IPS-NIHi11 (cell line): ENCODE measurements at regions not wholly inside any gene's neighbourhood (a gene's known extent, or its start where the extent isn't known, plus 50 kb on each side); places are given as distances from the start of the nearest gene placed in this dataset.
A peak's percentile ranks its signal among the peaks of the same experiment; 100 is the strongest.

Source experiments
- DNase-seq: peaks from one replicate; pipeline ENCODE4 v3.0.0; 2012; ENCODE audit warnings: mixed read lengths, low spot score

DNA sequence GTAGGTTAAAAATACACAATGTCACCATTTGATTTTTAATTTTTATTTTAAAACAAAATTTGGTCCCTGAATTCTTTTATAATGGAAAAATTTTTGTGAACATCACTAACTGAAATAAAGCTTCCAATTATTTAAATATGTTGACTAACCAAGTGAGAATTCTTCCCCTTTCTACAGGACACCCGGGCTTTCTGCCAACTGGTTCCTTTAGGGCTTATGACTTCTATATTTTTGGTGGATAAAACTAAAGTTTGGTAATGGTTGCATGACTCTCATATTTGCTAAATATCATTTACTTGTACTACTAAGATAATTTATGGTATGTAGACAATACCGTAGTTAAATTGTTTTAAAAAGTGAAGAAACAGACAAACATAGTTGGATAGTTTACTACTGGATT, 291.0 kb upstream of the DOK6 start:
- DNase-seq = no peak

DNA sequence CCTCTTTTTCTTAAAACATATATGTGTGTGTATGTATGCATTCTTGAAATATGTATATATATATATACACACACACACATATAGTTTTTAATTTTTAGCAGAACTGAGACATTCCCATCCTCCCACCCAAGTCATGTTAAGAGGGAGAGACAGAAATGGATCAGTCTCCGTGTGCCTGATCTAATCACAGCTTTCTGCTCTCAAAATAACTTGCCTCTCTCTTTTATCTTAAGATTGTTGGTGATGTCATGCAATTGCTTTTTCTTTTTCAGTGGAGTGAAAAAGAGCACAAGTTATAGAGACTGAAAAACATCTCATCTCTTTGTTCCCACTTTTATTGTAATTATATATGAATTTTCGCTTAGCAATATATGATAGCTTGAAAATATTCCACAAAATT, 279.9 kb upstream of the DOK6 start:
- DNase-seq = no peak

DNA sequence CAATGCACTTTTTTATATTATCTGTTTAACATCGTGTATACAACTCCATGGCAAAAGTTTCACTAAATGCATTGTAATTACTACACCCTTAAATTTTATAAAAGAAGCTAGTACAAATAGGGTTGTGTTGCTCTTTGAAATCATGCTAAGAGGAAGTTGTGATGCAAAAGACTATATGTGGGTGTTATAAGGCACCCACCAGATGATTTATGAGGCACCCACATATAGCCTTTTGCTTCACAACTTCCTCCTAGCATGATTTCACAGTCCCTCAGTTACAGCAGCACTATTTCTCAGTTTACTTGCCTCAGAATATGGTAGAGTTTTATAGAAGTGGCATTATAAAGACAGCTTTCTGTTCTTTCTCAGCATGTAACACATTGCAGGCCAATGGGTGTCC, 277.3 kb upstream of the DOK6 start:
- no peak for DNase-seq

DNA sequence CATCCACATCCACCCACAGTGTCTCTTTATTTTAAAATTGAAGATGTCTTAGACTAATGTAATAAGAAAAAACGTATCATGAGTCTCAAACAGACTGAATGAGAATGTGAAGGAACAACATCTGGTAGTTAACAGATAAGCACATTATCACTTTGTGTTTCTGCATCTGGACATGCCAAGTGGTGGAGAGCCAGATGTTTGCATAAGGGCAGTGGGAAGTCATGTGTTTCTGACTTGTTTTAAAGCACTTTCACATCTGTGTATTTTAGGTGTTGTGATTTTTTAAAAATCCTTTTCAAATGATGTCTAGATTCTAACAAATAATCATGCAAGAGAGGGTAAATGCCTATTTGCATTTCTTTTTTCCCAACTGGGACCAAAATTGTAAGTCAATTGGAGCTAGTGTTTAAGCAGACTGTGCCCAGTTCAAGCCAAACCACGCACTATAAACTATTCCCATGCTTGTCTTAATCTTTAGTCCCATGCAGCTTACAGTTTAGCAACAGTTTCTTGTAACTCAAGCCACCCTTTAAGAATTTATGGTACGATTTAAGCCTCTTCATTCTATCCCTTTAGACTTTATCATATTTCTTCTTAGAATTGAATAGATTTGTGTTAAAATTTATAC, 272.7 kb upstream of the DOK6 start:
- DNase-seq = no peak

DNA sequence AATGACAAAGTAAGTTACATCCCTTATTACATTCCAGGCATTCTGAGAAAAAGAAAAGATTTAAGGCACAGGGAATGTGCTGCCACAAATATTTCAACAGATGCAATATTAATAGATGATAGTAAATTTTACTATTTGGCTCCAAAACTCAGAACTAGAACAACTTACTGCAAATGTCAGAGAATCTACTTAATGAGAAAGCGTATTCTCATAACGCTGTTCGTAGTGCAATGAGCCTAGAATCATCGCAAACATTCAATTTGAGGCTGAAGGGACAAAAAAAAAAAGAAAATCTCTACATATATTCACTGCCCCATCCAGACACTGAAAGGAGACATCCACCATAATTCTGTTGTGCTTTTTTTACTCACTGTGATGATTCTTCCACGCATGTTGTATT, 272.1 kb upstream of the DOK6 start:
- no peak for DNase-seq

DNA sequence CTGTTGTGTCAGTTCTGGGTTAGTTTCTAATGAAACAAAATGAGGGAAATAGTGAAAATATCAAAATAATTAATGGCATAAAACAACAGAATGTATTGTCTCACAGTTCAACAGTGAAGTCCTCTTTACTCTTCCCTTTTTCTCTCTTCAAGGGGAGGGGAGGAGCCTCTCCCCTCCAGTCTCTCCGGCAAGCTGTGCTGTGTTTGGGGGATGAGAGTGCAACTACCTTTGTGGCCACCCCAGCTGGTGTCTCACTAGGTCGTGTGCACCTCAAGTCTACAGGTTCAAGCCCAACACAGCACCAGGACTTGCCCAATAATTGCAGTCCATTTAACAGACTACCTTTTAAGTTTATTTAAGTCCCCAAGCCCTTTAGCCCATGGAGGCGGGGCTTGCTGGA, 271.7 kb upstream of the DOK6 start:
- no peak for DNase-seq

DNA sequence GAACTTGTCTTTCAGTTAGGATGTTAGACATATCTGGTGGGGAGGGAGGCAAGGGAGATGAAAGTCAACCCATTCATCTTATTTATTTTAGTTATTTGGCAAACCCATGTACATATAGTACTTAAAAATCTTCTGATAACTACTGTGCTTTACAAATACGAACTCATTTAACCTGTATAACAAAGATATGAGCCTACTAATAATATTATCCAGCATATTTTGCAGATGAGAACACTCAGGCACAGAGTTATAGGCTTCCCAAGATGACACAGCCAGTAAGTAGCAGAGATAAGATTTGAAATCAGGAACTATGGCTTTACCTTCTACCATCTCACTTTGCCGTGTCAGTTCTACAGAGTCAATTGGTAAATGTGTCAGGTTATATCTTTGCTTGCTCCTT, 262.6 kb upstream of the DOK6 start:
- no peak for DNase-seq

DNA sequence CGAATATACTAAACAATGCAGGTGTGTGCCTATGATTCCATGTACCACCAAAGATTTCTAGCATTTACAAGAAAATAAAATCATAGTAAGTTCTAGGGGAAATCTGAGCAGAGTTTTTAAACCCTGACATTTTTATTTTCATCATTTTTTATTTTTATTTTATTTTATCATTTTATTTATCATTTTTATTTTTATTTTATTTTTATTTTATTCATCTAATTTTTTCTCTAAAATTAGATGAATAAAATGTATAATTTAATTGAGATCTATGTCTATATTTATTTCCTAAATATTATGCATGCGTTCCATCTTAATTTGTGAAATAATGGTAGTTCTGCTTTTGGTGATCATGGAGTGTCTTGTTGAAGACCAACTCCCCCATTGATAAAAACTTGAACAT, 257.6 kb upstream of the DOK6 start:
- DNase-seq = no peak

DNA sequence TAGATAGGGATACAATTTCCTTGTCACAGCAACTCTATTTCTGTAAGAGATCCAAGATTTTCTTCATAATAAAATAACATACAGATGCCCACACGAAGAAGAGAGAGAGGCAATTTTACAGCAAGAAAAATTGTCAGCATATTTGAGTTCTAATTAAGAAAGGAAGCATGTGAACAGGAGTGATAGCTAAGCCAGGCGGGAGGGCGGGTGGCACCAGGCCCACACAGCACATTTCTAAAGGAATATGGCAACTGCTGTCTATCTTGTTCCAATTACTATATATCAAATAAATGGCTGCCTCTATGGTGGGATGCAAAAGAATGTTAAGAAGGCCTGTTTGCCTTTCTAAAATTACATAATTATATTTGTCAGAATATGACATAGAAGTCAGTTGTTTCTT, 248.3 kb upstream of the DOK6 start:
- no peak for DNase-seq

DNA sequence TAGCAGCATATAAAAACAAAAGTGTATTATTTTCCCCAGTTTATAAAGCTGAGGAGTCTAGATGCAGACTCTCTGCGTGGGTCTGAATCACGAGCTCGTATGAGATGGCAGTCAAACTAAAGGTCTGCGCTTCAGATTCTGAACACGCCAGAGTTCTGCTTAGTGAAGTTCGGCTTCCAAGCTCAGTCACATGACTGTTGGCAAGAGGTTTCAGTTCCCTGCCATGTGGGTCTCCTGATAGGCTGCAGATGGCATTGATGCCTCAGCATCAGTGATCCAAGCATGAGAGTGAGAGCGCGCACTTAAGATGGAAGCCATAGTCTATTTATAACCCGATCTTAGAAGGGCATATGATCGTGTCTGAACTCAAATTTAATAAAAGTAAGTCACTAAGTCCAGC, 242.8 kb upstream of the DOK6 start:
- no peak for DNase-seq

DNA sequence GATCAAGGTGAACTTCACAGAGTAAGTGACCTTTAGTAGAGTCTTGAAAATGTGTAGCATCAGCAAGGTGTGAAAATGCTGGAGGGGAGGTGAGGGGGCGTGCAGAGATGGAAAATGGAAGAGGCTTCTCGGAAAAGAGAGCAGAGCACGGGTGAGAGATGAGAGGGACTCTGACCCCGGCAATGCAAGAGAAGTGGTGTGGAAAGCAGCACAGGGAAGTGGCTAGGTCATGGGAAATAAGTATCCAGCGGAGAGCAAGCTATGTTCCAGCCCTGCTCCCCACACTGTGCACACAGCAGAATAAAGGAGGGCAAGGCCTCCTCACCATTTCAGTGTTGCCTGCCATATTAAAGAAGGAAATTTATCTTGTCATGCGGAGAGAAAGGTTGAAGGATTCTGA, 241.7 kb upstream of the DOK6 start:
- no peak for DNase-seq

DNA sequence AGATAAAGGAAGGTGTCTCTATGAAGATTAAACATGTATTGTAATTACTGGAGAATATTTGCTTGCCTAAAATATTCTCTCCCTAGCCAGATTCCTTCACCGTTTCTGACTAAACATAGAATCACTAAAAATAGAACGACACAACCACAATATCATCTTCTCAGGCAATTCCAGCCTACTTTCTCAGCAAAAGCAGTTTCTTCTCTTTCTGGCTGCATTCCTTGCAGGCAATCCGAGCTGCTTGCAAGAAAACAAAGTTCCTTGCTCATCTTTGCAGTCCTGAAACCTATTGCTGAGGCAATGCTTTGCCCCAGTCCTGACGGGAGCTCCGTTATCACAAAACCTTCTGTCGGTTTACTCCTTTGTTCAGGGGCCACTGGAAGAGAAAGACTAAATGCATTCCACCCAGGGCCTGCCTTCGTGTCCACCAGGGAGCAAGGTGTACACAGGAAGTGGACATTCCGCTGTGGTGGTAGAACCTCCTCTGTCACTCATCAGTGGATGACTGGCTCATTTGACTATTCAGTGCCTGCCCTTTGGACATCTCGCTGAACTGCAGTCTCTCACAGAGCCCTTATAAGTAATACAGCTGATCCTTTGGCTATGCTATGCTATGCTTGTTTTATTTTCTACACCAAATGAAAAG, 239.2 kb upstream of the DOK6 start:
- DNase-seq = peak; percentile 10

DNA sequence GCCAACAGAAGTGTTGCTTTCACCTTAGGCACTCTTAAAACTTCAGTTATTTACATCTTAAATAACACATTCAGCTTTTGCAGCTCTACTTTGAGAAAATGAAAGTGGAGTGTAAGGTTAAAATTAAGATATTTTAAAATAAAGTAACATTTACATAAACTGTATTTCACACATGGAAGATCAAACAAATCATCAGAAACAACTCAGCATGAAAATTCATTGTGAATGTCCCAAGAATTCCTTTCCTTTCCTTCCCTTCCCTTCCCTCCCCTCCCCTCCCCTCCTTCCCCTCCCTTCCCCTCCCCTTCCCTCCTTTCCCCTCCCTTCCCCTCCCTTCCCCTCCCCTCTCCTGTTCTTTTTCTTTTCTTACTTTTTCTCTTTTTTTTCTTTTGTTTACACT, 238.0 kb upstream of the DOK6 start:
- no peak for DNase-seq

DNA sequence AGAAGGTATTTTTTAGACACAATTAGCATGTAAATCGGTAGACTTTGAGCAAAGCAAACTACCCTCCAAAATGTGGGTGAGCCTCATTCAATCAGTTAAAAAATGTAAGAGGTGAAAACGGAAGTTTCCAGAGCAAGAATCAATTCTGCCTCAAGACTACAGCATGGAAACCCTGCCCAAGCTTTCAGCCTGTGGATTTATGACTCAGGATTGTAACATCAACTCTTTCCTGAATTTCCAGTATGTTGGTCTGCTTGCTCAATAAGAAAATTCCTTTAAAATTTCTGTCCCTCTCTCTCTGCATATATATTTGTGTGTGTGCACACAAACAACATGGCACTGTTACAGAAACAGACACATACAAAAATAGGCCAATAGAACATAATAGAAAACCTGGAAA, 228.6 kb upstream of the DOK6 start:
- no peak for DNase-seq

DNA sequence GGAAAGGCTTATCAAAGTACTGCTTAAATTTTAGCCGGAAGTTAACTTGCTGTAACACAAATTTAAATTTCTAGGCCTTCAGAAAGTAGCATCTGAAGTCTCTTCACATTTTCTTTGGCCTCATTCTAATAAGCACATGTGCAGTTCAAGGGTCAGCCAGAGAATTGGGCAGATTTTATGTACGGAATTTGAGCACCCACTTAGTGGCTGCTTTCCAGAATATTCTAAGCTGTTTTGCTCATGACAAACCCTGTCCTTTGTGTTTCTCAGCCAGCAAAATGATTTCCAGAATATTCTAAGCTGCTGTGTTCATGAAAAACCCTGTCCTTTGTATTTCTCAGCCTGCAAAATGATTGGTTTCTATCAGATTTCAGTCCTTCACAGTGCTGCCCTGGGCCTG, 225.0 kb upstream of the DOK6 start:
- no peak for DNase-seq

DNA sequence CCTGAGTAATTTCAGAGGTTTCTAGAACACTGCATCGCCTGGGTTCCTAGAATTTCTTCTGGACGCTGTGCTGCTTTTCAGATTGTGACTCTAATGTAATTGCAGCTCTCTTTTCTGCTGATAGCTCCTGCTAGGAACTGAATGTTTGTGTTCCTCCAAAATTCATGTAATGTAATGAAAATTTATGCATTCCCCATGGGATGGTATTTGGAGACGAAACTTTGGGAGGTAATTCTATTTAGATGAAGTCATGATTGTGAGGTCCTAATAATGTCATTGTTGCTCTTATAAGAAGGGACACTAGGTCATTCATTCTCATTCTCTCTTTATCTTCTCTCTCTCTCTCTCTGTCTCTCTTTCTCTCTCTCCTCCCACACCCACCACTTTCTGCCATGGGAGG, 223.9 kb upstream of the DOK6 start:
- no peak for DNase-seq

DNA sequence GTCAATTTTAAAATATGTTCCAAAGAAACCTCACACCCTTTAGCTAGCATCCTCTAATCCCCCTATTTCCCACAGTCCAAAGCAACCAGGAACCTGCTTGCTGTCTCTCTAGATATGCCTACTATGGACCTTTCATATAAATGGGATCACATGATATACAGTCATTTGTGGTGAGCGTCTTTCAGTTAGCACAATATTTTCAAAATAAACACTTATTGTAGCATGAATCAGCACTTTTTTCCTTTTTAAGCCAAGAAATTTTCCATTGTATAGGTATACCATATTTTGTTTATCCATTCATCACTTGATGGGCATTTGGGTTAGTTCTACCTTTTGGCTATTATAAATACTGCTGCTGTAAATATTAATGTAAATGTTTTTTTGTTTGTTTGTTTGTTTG, 223.0 kb upstream of the DOK6 start:
- DNase-seq = no peak

DNA sequence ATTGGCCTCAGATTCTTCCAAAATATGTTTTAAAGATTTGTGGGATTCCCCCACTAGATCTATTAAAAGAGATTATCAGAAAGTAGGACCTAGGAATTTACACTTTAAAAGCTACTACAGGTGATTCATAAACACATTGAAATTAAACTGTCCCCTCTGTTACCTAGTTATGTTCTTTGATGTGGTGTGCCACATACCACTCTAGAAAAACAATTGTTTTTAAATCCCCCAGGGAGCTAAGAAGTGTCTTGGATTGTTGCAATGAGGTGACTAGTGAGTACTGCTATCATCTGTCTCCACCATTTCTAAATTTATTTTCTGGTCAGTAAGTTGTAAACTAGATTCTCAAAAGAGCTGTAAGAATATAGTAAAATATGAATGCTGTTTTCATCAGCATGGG, 214.5 kb upstream of the DOK6 start:
- DNase-seq = no peak

DNA sequence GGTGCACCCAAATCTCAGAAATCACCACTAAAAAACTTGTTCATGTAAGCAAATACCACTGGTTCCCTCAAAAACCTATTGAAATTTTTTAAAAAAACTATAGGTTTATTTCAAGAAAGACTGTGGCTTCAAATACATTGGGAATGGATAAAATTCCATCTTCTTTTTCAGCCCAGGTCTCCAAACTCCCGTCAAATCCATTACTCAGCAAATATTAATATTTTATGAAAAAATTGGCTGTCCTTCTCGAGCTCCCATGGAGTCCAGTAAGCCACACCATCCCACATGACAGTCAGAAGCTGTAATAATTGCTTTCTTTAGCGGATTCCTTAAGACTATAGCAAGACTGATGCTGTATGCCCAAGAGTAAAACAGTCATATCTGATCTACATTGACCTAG, 204.4 kb upstream of the DOK6 start:
- DNase-seq = no peak

DNA sequence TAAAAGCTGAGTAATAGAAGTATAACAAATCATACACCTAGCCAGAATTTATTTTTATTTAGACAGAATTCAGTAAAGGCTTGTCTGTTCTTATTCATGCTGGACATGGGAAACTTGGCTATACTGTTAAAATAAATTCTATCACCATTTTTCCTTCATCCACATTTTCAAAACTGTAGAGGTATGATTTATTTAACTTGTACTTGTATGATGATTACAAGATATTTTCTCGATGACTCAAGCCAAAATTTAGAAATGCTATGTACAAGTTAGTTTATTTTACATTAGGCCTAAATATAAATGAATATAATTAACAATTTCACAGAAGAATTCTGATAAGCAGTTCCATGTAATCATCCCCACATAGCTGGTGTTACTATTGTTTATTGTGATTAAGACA, 194.8 kb upstream of the DOK6 start:
- DNase-seq = no peak

DNA sequence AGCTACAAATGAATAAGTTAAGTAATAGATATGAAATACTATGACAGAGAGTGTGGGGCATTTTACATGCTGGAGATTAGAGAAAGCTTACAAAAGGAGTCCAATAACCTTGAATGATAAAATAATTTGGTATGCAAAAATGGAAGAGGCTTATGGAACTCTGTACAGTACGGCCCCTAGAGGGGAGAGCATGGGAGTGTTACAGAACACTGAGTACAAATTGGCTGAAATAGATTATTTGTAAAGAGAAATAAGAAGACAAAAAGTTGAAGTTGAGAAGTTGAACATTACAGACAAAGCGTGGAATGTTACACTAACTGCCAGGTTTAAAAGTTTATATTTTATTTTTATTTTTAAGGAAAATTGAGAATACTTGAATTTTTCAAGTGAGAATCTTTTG, 192.1 kb upstream of the DOK6 start:
- DNase-seq = no peak

DNA sequence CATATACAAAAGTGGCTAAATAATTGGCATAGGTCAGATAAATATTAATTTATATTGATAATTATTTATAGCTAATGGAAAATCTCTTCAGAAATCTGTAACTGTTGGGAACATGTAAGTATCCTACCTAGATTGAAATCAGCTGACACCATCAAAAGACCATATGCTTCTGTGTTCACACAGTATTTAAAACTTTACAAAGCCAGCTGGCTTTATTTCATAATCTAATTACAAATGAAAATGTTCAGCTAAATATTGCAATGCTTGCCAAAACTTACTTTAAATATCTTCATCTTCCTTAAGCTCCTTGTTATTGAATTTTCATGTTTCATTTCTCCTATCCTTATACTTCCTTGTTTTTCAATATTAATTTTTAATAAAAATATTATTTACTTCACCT, 190.9 kb upstream of the DOK6 start:
- no peak for DNase-seq

DNA sequence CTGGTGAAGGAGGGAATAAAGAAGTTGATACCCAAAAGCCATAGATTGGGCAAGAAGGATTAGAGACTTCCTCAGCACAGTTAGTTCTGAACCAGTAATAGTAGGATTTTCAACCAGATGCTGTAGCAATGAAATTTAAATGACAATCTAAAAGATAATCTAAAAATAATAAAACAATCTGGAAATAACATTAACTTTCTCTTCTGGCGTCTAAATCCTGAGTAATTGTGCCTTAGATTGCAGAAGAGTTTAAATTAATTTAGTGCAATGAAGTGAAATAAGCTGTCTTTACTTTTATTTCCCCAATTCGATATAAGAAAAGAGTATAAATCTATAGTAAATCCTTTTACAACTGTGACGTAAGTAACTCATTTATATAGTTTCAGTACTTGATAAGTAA, 186.8 kb upstream of the DOK6 start:
- DNase-seq = no peak

DNA sequence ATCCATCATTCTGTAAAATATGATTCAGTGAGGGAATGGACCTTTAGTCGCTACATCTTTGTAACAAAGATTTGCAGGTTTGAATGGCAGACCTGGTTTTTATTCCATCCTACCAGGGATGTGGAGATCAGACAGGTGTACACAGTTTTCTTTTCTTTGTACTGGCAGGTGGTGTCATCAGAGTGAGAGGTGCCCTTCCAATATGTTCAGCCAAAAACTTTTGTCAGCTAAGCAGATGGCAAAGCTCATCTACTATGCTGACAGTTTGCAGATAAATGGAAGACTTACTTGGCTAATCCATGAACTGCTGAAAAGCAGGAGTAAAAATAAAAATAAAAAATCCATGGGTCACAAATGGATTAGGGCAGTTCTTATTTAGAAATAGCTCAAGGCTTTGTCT, 185.5 kb upstream of the DOK6 start:
- DNase-seq = no peak

DNA sequence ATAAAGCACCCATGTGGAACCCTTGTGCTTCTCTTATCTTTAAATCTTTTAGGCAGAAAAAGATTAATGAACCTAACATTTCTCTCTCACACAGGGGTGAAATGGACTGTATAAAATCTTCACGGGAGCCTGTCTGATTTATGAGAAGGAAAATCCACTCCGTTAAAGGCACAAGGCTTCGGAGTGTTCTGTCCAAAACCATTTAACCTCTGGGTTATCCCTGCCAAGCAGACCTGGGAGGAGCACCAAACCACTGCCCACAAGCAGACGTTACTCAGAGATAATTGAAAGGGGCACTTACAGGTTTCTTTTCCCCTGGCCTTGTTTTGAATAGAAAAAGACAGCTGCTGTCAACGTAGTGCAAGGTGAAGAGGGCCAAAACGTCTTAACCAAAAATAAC, 184.4 kb upstream of the DOK6 start:
- no peak for DNase-seq
